HCT116 (cell line): ENCODE measurements at regions not wholly inside any gene's neighbourhood (a gene's known extent, or its start where the extent isn't known, plus 50 kb on each side); places are given as distances from the start of the nearest gene placed in this dataset.

ENCODE experiments used
- CTCF ChIP-seq, 3 experiments: fragments of 200-600 bp in 1 of 3; sonication (generic) in 1 of 3; IDR thresholded peaks in 2 of 3; conservative IDR thresholded peaks in 1 of 3; 2 replicates each; pipeline ENCODE4 v1.5.1; 2012 to 2017; ENCODE audit warnings: low read depth in 2 of 3, low read length in 2 of 3, antibody characterized with exemption in 1 of 3, borderline replicate concordance in 1 of 3, control low read depth in 1 of 3, mild to moderate bottlenecking in 1 of 3, mixed read lengths in 1 of 3, mixed run types in 1 of 3, moderate library complexity in 1 of 3; ENCODE audit not compliant: insufficient read depth in 1 of 3
- EZH2 ChIP-seq: fragments of 200-600 bp; sonication (generic); IDR thresholded peaks from 2 replicates; pipeline ENCODE4 v1.6.1; 2017; ENCODE audit warnings: antibody characterized with exemption, mixed run types
- POLR2A ChIP-seq: IDR thresholded peaks from 2 replicates; pipeline ENCODE4 v1.7.0; 2011; ENCODE audit warnings: borderline replicate concordance; ENCODE audit not compliant: insufficient read depth, insufficient read length; ENCODE audit errors: extremely low read depth
- REST ChIP-seq: IDR thresholded peaks from 2 replicates; pipeline ENCODE4 v1.6.1; 2012; ENCODE audit warnings: low read depth
- SIN3A ChIP-seq: IDR thresholded peaks from 2 replicates; pipeline ENCODE4 v1.6.1; 2012; ENCODE audit warnings: low read depth
- SRF ChIP-seq: IDR thresholded peaks from 2 replicates; pipeline ENCODE4 v1.6.1; 2012; ENCODE audit warnings: low read depth

GRCh38 chr2:44075541-44075940 lies 79.8 kb upstream of the LRPPRC start:
- TF ChIP-seq SIN3A (no peak), CTCF (IDR thresholded peaks at IDR 0.05 in 2 of 3, conservative IDR thresholded peaks at IDR 0.05 in 1 of 3; ENCODE audit: borderline replicate concordance in 1 of 3, insufficient read depth in 1 of 3, low read depth in 2 of 3, low read length in 2 of 3) (no peak), POLR2A (no peak), SRF (no peak), EZH2 (no peak), REST (no peak)
